ENCODE measurements at regions not wholly inside any gene's neighbourhood (a gene's known extent, or its start where the extent isn't known, plus 50 kb on each side); places are given as distances from the start of the nearest gene placed in this dataset.

DNA sequence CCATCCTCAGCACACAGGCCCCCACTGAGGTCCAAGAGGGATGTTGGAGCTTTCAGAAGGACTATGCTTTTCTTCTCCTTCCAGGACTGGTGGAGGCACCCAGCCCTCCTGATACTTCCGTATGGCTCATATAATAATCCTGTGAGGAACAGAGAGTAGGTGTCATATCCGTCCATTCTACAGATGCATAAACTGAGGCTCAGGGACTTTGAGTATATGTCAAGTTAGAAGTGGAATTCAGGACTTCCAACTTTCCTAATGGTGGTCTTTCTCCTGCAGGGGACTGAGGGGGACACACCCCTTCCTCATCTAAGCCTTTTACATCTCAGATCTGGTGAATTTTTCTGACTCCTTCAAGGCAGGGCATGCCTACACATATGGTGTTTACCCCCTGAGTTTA lies 153.7 kb downstream of the RPS24 start:
- H3K4me3 ChIP-seq, result no peak overlapping the region
- in situ Hi-C loops (cut with MboI; ENCODE audit: low sequenced_read_pairs in 4 of 4) (no loop called here), intact Hi-C loops (cut with DNase I; ENCODE audit: low total_unique reads) (no loop called here)
- H3K9me3 ChIP-seq, result no peaks in the 10 kb centered on the region
- no peaks in the 10 kb centered on the region for H3K27me3 ChIP-seq
- TF ChIP-seq, protein P1, sequence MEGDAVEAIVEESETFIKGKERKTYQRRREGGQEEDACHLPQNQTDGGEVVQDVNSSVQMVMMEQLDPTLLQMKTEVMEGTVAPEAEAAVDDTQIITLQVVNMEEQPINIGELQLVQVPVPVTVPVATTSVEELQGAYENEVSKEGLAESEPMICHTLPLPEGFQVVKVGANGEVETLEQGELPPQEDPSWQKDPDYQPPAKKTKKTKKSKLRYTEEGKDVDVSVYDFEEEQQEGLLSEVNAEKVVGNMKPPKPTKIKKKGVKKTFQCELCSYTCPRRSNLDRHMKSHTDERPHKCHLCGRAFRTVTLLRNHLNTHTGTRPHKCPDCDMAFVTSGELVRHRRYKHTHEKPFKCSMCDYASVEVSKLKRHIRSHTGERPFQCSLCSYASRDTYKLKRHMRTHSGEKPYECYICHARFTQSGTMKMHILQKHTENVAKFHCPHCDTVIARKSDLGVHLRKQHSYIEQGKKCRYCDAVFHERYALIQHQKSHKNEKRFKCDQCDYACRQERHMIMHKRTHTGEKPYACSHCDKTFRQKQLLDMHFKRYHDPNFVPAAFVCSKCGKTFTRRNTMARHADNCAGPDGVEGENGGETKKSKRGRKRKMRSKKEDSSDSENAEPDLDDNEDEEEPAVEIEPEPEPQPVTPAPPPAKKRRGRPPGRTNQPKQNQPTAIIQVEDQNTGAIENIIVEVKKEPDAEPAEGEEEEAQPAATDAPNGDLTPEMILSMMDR (IDR thresholded peaks at IDR 0.05 in 4 of 5, conservative IDR thresholded peaks at IDR 0.05 in 1 of 5), result no peak
- TF ChIP-seq POLR2A (IDR thresholded peaks at IDR 0.05), result no peak
- ATAC-seq (no peak), DNase-seq (no peak)
- H3K4me1 ChIP-seq, result peaks cover 0 to 11% of the 10 kb centered on the region in 2 donors
- H3K27ac ChIP-seq, result no peak overlapping the region
- H3K36me3 ChIP-seq, result no peaks in the 10 kb centered on the region

- in situ Hi-C loops (cut with MboI; ENCODE audit: low sequenced_read_pairs in 4 of 4), result no loop called here
- intact Hi-C loops (cut with DNase I; ENCODE audit: low total_unique reads), result no loop called here
- no peak for ATAC-seq
Observed at GRCh38 chr10:78188446-78188845, 154.8 kb downstream of the RPS24 start.

GRCh38 chr10:78190051-78190825 lies 156.6 kb downstream of the RPS24 start:
- Histone ChIP-seq H3K36me3 (no peaks in the 10 kb centered on the region), H3K27ac (no peak overlapping the region), H3K4me1 (peaks cover 0 to 4% of the 10 kb centered on the region in 2 donors), H3K9me3 (no peaks in the 10 kb centered on the region), H3K4me3 (no peak overlapping the region), H3K27me3 (no peaks in the 10 kb centered on the region)
- in situ Hi-C loops (cut with MboI; ENCODE audit: low sequenced_read_pairs in 4 of 4) (no loop called here), intact Hi-C loops (cut with DNase I; ENCODE audit: low total_unique reads) (no loop called here)
- DNase-seq, result no peak
- TF ChIP-seq, protein P1 (IDR thresholded peaks at IDR 0.05 in 4 of 5, conservative IDR thresholded peaks at IDR 0.05 in 1 of 5), result no peak
- no peak for TF ChIP-seq POLR2A (IDR thresholded peaks at IDR 0.05)
- no peak for ATAC-seq

More at GRCh38 chr10:78188446-78188845, 154.8 kb downstream of the RPS24 start:
- no peak for DNase-seq
- TF ChIP-seq POLR2A (IDR thresholded peaks at IDR 0.05), result no peak
- TF ChIP-seq, protein P1 (IDR thresholded peaks at IDR 0.05 in 4 of 5, conservative IDR thresholded peaks at IDR 0.05 in 1 of 5), result no peak
- no peak overlapping the region for H3K4me3 ChIP-seq
- H3K27ac ChIP-seq, result no peak overlapping the region
- H3K36me3 ChIP-seq, result no peaks in the 10 kb centered on the region
- no peaks in the 10 kb centered on the region for H3K27me3 ChIP-seq
- peaks cover 0 to 11% of the 10 kb centered on the region in 2 donors for H3K4me1 ChIP-seq
- no peaks in the 10 kb centered on the region for H3K9me3 ChIP-seq

- Histone ChIP-seq H3K9me3 (no peaks in the 10 kb centered on the region), H3K27ac (no peak overlapping the region), H3K4me3 (no peak overlapping the region), H3K27me3 (no peaks in the 10 kb centered on the region), H3K4me1 (no peaks in the 10 kb centered on the region), H3K36me3 (no peaks in the 10 kb centered on the region)
- ATAC-seq (no peak), DNase-seq (no peak)
- TF ChIP-seq, protein P1 (IDR thresholded peaks at IDR 0.05 in 4 of 5, conservative IDR thresholded peaks at IDR 0.05 in 1 of 5), result no peak
- no peak for TF ChIP-seq POLR2A (IDR thresholded peaks at IDR 0.05)
- in situ Hi-C loops (cut with MboI; ENCODE audit: low sequenced_read_pairs in 4 of 4), result no loop called here
- intact Hi-C loops (cut with DNase I; ENCODE audit: low total_unique reads), result no loop called here
Observed at GRCh38 chr10:78191301-78191700, 157.6 kb downstream of the RPS24 start.

Measured in gastrocnemius medialis (tissue), 4 donors.